MM.1S (cell line): ENCODE measurements at regions not wholly inside any gene's neighbourhood (a gene's known extent, or its start where the extent isn't known, plus 50 kb on each side); places are given as distances from the start of the nearest gene placed in this dataset.

Experiments used
- DNase-seq: peaks from one replicate; pipeline ENCODE4 v3.0.0-alpha.2; 2015
- H2AFZ ChIP-seq: fragments of 300-600 bp; sonication (generic); 2 replicates; pipeline ENCODE4 v1.6.0; 2016; ENCODE audit warnings: antibody characterized with exemption, low read length
- H3F3A ChIP-seq: fragments of 300-600 bp; sonication (generic); 2 replicates; pipeline ENCODE4 v1.6.1; 2016; ENCODE audit warnings: mild to moderate bottlenecking, antibody characterized with exemption, low read length, moderate library complexity, mixed read lengths; ENCODE audit not compliant: insufficient read depth
- H3K27ac ChIP-seq: fragments of 300-600 bp; sonication (generic); 2 replicates; pipeline ENCODE4 v1.5.1; 2016; ENCODE audit warnings: mild to moderate bottlenecking, low read length
- H3K27me3 ChIP-seq: fragments of 300-600 bp; sonication (generic); replicated peaks from 2 replicates; pipeline ENCODE4 v1.6.0; 2016; ENCODE audit warnings: low read length; ENCODE audit not compliant: insufficient read depth
- H3K36me3 ChIP-seq: fragments of 300-600 bp; sonication (generic); replicated peaks from 2 replicates; pipeline ENCODE4 v1.6.1; 2016; ENCODE audit warnings: mild to moderate bottlenecking, low read length, mixed read lengths; ENCODE audit not compliant: insufficient read depth
- H3K4me1 ChIP-seq: fragments of 300-600 bp; sonication (generic); 2 replicates; pipeline ENCODE4 v1.6.1; 2016; ENCODE audit warnings: low read length, mixed read lengths
- H3K4me2 ChIP-seq: fragments of 300-600 bp; sonication (generic); 2 replicates; pipeline ENCODE4 v1.6.0; 2016; ENCODE audit warnings: low read depth, low read length
- H3K4me3 ChIP-seq: fragments of 300-600 bp; sonication (generic); 2 replicates; pipeline ENCODE4 v1.5.1; 2016; ENCODE audit warnings: low read length, mixed read lengths
- H3K79me2 ChIP-seq: fragments of 300-600 bp; sonication (generic); 2 replicates; pipeline ENCODE4 v1.6.1; 2016; ENCODE audit warnings: mixed run types, low read length, mixed read lengths
- H3K9ac ChIP-seq: fragments of 300-600 bp; sonication (generic); 2 replicates; pipeline ENCODE4 v1.6.1; 2016; ENCODE audit warnings: low read length, mixed read lengths
- H3K9me2 ChIP-seq: fragments of 300-600 bp; sonication (generic); replicated peaks from 2 replicates; pipeline ENCODE4 v1.6.1; 2016; ENCODE audit warnings: mild to moderate bottlenecking, low read length, mixed read lengths; ENCODE audit not compliant: insufficient read depth
- H3K9me3 ChIP-seq: fragments of 300-600 bp; sonication (generic); replicated peaks from 2 replicates; pipeline ENCODE4 v1.6.1; 2016; ENCODE audit warnings: mild to moderate bottlenecking, low read length, mixed read lengths; ENCODE audit not compliant: insufficient read depth
- H4K20me1 ChIP-seq: fragments of 300-600 bp; sonication (generic); 2 replicates; pipeline ENCODE4 v1.6.1; 2016; ENCODE audit warnings: mild to moderate bottlenecking, low read length, moderate library complexity, mixed read lengths; ENCODE audit not compliant: insufficient read depth
- EZH2 ChIP-seq: fragments of 300-600 bp; sonication (generic); optimal IDR thresholded peaks from 2 replicates; pipeline ENCODE3; 2017; ENCODE audit warnings: low read depth, mild to moderate bottlenecking, antibody characterized with exemption, low read length, mixed read lengths
- EZH2phosphoT487 ChIP-seq: fragments of 300-600 bp; sonication (generic); IDR thresholded peaks from 2 replicates; pipeline ENCODE4 v1.6.1; 2018; ENCODE audit warnings: antibody characterized with exemption, low read length
- TF ChIP-seq, protein P1 (sequence below): fragments of 300-600 bp; sonication (generic); IDR thresholded peaks from 2 replicates; pipeline ENCODE4 v1.5.1; 2016; ENCODE audit warnings: antibody characterized with exemption, low read length, mixed read lengths

- DNase-seq, result no peak
- no peaks in the 10 kb centered on the region for H3K4me1 ChIP-seq
- no peaks in the 10 kb centered on the region for H3K9me3 ChIP-seq
- no peak overlapping the region for H3K4me3 ChIP-seq
- no peak overlapping the region for H3K9ac ChIP-seq
- no peaks in the 10 kb centered on the region for H3F3A ChIP-seq
- no peak for TF ChIP-seq EZH2phosphoT487
- no peak for TF ChIP-seq EZH2
- TF ChIP-seq, protein P1, sequence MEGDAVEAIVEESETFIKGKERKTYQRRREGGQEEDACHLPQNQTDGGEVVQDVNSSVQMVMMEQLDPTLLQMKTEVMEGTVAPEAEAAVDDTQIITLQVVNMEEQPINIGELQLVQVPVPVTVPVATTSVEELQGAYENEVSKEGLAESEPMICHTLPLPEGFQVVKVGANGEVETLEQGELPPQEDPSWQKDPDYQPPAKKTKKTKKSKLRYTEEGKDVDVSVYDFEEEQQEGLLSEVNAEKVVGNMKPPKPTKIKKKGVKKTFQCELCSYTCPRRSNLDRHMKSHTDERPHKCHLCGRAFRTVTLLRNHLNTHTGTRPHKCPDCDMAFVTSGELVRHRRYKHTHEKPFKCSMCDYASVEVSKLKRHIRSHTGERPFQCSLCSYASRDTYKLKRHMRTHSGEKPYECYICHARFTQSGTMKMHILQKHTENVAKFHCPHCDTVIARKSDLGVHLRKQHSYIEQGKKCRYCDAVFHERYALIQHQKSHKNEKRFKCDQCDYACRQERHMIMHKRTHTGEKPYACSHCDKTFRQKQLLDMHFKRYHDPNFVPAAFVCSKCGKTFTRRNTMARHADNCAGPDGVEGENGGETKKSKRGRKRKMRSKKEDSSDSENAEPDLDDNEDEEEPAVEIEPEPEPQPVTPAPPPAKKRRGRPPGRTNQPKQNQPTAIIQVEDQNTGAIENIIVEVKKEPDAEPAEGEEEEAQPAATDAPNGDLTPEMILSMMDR, result no peak
- H3K79me2 ChIP-seq, result no peaks in the 10 kb centered on the region
- H3K9me2 ChIP-seq, result no peaks in the 10 kb centered on the region
- H2AFZ ChIP-seq, result no peak overlapping the region
- H4K20me1 ChIP-seq, result no peaks in the 10 kb centered on the region
- no peaks in the 10 kb centered on the region for H3K27me3 ChIP-seq
- H3K27ac ChIP-seq, result no peak overlapping the region
- H3K4me2 ChIP-seq, result no peak overlapping the region
- no peaks in the 10 kb centered on the region for H3K36me3 ChIP-seq
These were observed 443.5 kb downstream of the PREX1 start for GRCh38 chr20:48384147-48384818.

DNA sequence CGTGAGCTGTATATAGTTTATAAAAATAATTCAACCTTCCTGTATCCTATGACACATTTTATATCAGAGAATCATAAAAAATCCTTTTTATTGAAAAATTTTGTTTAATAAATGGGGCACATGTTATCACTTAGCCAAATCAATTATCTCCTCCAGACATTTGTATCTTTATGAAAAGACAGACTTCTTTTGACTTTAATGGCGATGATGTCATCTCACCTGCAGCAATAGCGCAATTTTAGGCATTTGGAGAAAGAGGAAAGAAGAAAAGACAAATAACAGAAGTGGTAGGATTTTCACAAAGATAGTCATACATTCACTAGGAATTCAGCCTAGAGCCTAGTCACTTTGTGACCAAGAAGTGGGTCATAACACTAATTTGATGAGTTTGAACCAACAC lies 444.5 kb downstream of the PREX1 start:
- H3K9me2 ChIP-seq, result no peaks in the 10 kb centered on the region
- H3K4me1 ChIP-seq, result no peaks in the 10 kb centered on the region

GRCh38 chr20:48382304-48382703 lies 445.5 kb downstream of the PREX1 start:
- no peaks in the 10 kb centered on the region for H3K9me2 ChIP-seq
- H3K9ac ChIP-seq, result no peak overlapping the region
- DNase-seq, result no peak
- no peaks in the 10 kb centered on the region for H3K79me2 ChIP-seq
- H3K27ac ChIP-seq, result no peak overlapping the region
- no peaks in the 10 kb centered on the region for H3K36me3 ChIP-seq
- H3K4me1 ChIP-seq, result no peaks in the 10 kb centered on the region
- no peak overlapping the region for H3K4me2 ChIP-seq
- no peaks in the 10 kb centered on the region for H3K9me3 ChIP-seq
- TF ChIP-seq EZH2phosphoT487 (no peak), EZH2 (no peak)
- TF ChIP-seq, protein P1, result no peak
- no peaks in the 10 kb centered on the region for H3F3A ChIP-seq
- H3K4me3 ChIP-seq, result no peak overlapping the region
- H4K20me1 ChIP-seq, result no peaks in the 10 kb centered on the region
- no peak overlapping the region for H2AFZ ChIP-seq
- H3K27me3 ChIP-seq, result no peaks in the 10 kb centered on the region

More for the DNA sequence above, 444.5 kb downstream of the PREX1 start:
- Histone ChIP-seq H3F3A (no peaks in the 10 kb centered on the region), H3K9me3 (no peaks in the 10 kb centered on the region), H3K4me3 (no peak overlapping the region), H3K36me3 (no peaks in the 10 kb centered on the region), H3K27ac (no peak overlapping the region), H3K4me2 (no peak overlapping the region), H3K79me2 (no peaks in the 10 kb centered on the region), H4K20me1 (no peaks in the 10 kb centered on the region), H2AFZ (no peak overlapping the region), H3K9ac (no peak overlapping the region), H3K27me3 (no peaks in the 10 kb centered on the region)
- no peak for TF ChIP-seq EZH2
- no peak for TF ChIP-seq EZH2phosphoT487
- TF ChIP-seq, protein P1, result no peak
- DNase-seq, result no peak
